Testis (tissue), 2 donors: ENCODE measurements at regions not wholly inside any gene's neighbourhood (a gene's known extent, or its start where the extent isn't known, plus 50 kb on each side); places are given as distances from the start of the nearest gene placed in this dataset.

Source experiments
- CTCF ChIP-seq, 3 experiments: fragments of 450-650 bp in 2 of 3; fragments of 200-600 bp in 1 of 3; sonication (generic) in 1 of 3; IDR thresholded peaks; one replicate each; pipeline ENCODE4 v1.5.1; 2016 to 2019; ENCODE audit warnings: antibody characterized with exemption in 3 of 3, mild to moderate bottlenecking in 2 of 3, moderate library complexity in 1 of 3
- POLR2A ChIP-seq: fragments of 450-650 bp; IDR thresholded peaks from one replicate; pipeline ENCODE4 v1.6.1; 2017; ENCODE audit warnings: antibody characterized with exemption, mild to moderate bottlenecking, moderate library complexity

- TF ChIP-seq CTCF (IDR thresholded peaks at IDR 0.05): no peak
- TF ChIP-seq POLR2A: no peak
Observed at GRCh38 chr1:30051777-30052176, 671.6 kb downstream of the MATN1 start.
